Esophagus muscularis mucosa (tissue), 4 donors: ENCODE measurements at regions not wholly inside any gene's neighbourhood (a gene's known extent, or its start where the extent isn't known, plus 50 kb on each side); places are given as distances from the start of the nearest gene placed in this dataset.

Experiments
- CTCF ChIP-seq, 3 experiments: fragments of 200-600 bp in 2 of 3; fragments of 450-650 bp in 1 of 3; sonication (generic) in 2 of 3; IDR thresholded peaks; one replicate each; pipeline ENCODE4 v1.5.1; 2017 to 2019; ENCODE audit warnings: antibody characterized with exemption in 3 of 3, mild to moderate bottlenecking in 2 of 3, moderate library complexity in 1 of 3
- EP300 ChIP-seq: sonication (generic); formaldehyde crosslinking; IDR thresholded peaks from one replicate; pipeline ENCODE4 v1.6.1; 2017; ENCODE audit warnings: antibody characterized with exemption
- POLR2A ChIP-seq: fragments of 450-650 bp; IDR thresholded peaks from one replicate; pipeline ENCODE4 v1.6.1; 2017; ENCODE audit warnings: antibody characterized with exemption, moderate library complexity, mild to moderate bottlenecking, low read depth
- POLR2AphosphoS5 ChIP-seq, 2 donors: sonication (generic); formaldehyde crosslinking; IDR thresholded peaks; one replicate each; pipeline ENCODE4 v1.6.1; 2017; ENCODE audit warnings: antibody characterized with exemption in 2 of 2

GRCh38 chr9:4393806-4394523, 94.1 kb upstream of the GLIS3 start:
- TF ChIP-seq CTCF (IDR thresholded peaks at IDR 0.05) (no peak), EP300 (no peak), POLR2A (no peak), POLR2AphosphoS5 (IDR thresholded peaks at IDR 0.05) (no peak)
